A549 (cell line): ENCODE measurements at regions not wholly inside any gene's neighbourhood (a gene's known extent, or its start where the extent isn't known, plus 50 kb on each side); places are given as distances from the start of the nearest gene placed in this dataset.

Source experiments
- GATA3 ChIP-seq: IDR thresholded peaks from 2 replicates; pipeline ENCODE4 v1.6.1; 2012; ENCODE audit warnings: borderline replicate concordance
- JUN ChIP-seq, 2 experiments: fragments of >200 bp; sonication (Bioruptor Twin); formaldehyde crosslinking; IDR thresholded peaks; 2 replicates in 1 of 2; 3 replicates in 1 of 2; pipeline ENCODE4 v1.6.1; 2016 to 2017
- RAD21 ChIP-seq, 2 experiments: fragments of >200 bp in 1 of 2; sonication (Bioruptor Twin) in 1 of 2; formaldehyde crosslinking in 1 of 2; IDR thresholded peaks in 1 of 2; conservative IDR thresholded peaks in 1 of 2; 2 replicates in 1 of 2; 3 replicates in 1 of 2; pipeline ENCODE4 v1.6.1; 2012 to 2018; ENCODE audit warnings: inconsistent platforms in 1 of 2
- TF ChIP-seq, protein P1 (sequence below): IDR thresholded peaks from 2 replicates; pipeline ENCODE4 v1.6.1; 2012; ENCODE audit warnings: low read depth, borderline replicate concordance
- TF ChIP-seq, protein P2 (sequence below): fragments of >200 bp; sonication (Bioruptor Twin); formaldehyde crosslinking; IDR thresholded peaks from 3 replicates; pipeline ENCODE4 v1.5.1; 2016

DNA sequence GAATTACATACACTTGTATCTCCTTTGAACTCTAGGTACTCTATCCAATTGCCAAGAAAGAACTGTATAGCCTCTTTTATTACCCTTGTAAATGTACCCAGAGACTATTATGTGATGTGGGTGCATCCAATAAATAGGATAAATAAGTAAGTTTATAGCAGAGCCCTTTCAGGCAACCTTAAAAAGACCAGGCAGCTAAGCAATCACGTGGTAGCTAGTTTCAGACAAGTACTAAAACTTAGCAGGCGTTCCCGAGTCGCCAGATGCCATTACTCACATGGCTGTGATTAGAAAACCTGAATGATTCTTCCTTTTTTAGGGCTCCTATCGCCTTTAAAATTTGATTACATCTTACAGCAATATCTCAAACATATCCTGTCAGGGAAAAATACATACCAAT is 1303.0 kb downstream of the EFNB2 start:
- TF ChIP-seq JUN (IDR thresholded peaks at IDR 0.05) (no peak), GATA3 (no peak), RAD21 (conservative IDR thresholded peaks at IDR 0.05 in 1 of 2, IDR thresholded peaks at IDR 0.05 in 1 of 2) (no peak)
- TF ChIP-seq, protein P1, sequence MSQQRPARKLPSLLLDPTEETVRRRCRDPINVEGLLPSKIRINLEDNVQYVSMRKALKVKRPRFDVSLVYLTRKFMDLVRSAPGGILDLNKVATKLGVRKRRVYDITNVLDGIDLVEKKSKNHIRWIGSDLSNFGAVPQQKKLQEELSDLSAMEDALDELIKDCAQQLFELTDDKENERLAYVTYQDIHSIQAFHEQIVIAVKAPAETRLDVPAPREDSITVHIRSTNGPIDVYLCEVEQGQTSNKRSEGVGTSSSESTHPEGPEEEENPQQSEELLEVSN, result no peak
- TF ChIP-seq, protein P2, sequence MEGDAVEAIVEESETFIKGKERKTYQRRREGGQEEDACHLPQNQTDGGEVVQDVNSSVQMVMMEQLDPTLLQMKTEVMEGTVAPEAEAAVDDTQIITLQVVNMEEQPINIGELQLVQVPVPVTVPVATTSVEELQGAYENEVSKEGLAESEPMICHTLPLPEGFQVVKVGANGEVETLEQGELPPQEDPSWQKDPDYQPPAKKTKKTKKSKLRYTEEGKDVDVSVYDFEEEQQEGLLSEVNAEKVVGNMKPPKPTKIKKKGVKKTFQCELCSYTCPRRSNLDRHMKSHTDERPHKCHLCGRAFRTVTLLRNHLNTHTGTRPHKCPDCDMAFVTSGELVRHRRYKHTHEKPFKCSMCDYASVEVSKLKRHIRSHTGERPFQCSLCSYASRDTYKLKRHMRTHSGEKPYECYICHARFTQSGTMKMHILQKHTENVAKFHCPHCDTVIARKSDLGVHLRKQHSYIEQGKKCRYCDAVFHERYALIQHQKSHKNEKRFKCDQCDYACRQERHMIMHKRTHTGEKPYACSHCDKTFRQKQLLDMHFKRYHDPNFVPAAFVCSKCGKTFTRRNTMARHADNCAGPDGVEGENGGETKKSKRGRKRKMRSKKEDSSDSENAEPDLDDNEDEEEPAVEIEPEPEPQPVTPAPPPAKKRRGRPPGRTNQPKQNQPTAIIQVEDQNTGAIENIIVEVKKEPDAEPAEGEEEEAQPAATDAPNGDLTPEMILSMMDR, result no peak
